Endothelial cell of umbilical vein (primary cell): ENCODE measurements at regions not wholly inside any gene's neighbourhood (a gene's known extent, or its start where the extent isn't known, plus 50 kb on each side); places are given as distances from the start of the nearest gene placed in this dataset.

Experiments
- POLR2A ChIP-seq: IDR thresholded peaks from 2 replicates; pipeline ENCODE4 v1.6.1; 2012; ENCODE audit warnings: low read depth, mild to moderate bottlenecking, control low read depth, low read length
- TF ChIP-seq, protein P1 (sequence below), 2 donors: IDR thresholded peaks; 1 replicate in 1 of 2; 2 replicates in 1 of 2; pipeline ENCODE4 v1.5.1; 2011; ENCODE audit warnings: low read length in 2 of 2, mild to moderate bottlenecking in 2 of 2, moderate library complexity in 2 of 2, control low read depth in 1 of 2, inconsistent platforms in 1 of 2, low read depth in 1 of 2; ENCODE audit not compliant: insufficient read depth in 1 of 2; ENCODE audit errors: extremely low read depth in 1 of 2

DNA sequence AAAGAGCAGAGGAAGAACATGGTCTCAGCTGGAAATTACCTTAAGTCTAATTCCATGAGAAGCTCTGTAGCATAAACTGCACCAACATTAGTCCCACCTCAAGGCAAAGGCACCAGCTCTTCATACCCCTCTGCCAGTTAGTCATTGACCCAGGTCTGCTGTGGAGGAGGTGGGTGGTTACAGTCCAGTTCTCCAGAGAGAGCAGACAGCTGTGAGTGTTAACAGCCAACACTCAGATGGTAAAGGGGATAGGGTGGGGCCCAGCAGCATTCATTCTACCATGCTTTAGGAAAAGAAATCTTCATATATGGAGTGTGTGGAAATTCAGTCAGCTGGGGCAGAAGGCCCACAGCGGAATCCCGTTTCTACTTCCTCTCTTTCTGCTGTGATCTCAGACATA, 159.7 kb upstream of the FBXO11 start:
- TF ChIP-seq, protein P1, sequence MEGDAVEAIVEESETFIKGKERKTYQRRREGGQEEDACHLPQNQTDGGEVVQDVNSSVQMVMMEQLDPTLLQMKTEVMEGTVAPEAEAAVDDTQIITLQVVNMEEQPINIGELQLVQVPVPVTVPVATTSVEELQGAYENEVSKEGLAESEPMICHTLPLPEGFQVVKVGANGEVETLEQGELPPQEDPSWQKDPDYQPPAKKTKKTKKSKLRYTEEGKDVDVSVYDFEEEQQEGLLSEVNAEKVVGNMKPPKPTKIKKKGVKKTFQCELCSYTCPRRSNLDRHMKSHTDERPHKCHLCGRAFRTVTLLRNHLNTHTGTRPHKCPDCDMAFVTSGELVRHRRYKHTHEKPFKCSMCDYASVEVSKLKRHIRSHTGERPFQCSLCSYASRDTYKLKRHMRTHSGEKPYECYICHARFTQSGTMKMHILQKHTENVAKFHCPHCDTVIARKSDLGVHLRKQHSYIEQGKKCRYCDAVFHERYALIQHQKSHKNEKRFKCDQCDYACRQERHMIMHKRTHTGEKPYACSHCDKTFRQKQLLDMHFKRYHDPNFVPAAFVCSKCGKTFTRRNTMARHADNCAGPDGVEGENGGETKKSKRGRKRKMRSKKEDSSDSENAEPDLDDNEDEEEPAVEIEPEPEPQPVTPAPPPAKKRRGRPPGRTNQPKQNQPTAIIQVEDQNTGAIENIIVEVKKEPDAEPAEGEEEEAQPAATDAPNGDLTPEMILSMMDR (IDR thresholded peaks at IDR 0.05; ENCODE audit: extremely low read depth in 1 of 2, insufficient read depth in 1 of 2, low read depth in 1 of 2, low read length in 2 of 2): no peak
- TF ChIP-seq POLR2A: no peak
